ENCODE measurements at regions not wholly inside any gene's neighbourhood (a gene's known extent, or its start where the extent isn't known, plus 50 kb on each side); places are given as distances from the start of the nearest gene placed in this dataset.

DNA sequence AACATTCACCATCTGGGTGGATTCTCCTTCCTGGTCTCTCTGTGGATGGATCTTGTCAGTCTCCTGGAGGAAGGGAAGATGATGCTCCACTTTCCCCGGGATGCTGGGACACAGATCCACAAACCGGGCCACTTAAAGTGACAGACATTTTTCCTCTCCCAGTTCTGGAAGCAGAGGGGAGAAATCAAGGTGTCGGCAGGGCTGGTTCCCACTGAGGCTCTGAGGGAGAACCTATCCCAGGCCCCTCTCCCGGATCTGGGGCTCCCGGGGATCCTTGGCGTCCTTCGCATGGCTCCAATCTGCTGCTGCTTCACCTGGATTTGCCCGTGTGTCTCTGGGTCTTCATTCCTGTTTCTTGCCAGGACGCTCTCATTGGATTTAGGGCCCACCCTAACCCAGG is 263.1 kb upstream of the TNRC6C start:
- Histone ChIP-seq H3K4me1 (ENCODE audit: insufficient read depth) (no peaks in the 10 kb centered on the region), H3K4me3 (ENCODE audit: low read depth, low read length) (no peak overlapping the region), H3K27ac (ENCODE audit: low read depth) (no peak overlapping the region), H3K36me3 (ENCODE audit: insufficient read depth) (no peaks in the 10 kb centered on the region)
- no peak for DNase-seq (ENCODE audit: extremely low spot score)
- 90% methylated on average over 9 of the region's 9 CpGs for WGBS

- H3K4me3 ChIP-seq (ENCODE audit: low read depth, low read length): no peak overlapping the region
- no peaks in the 10 kb centered on the region for H3K4me1 ChIP-seq (ENCODE audit: insufficient read depth)
- WGBS: 24% methylated on average over 26 of the region's 26 CpGs
- H3K27ac ChIP-seq (ENCODE audit: low read depth): no peak overlapping the region
- DNase-seq (ENCODE audit: extremely low spot score): no peak
- no peaks in the 10 kb centered on the region for H3K36me3 ChIP-seq (ENCODE audit: insufficient read depth)
These were observed 262.3 kb upstream of the TNRC6C start for GRCh38 chr17:77696151-77696720.

DNA sequence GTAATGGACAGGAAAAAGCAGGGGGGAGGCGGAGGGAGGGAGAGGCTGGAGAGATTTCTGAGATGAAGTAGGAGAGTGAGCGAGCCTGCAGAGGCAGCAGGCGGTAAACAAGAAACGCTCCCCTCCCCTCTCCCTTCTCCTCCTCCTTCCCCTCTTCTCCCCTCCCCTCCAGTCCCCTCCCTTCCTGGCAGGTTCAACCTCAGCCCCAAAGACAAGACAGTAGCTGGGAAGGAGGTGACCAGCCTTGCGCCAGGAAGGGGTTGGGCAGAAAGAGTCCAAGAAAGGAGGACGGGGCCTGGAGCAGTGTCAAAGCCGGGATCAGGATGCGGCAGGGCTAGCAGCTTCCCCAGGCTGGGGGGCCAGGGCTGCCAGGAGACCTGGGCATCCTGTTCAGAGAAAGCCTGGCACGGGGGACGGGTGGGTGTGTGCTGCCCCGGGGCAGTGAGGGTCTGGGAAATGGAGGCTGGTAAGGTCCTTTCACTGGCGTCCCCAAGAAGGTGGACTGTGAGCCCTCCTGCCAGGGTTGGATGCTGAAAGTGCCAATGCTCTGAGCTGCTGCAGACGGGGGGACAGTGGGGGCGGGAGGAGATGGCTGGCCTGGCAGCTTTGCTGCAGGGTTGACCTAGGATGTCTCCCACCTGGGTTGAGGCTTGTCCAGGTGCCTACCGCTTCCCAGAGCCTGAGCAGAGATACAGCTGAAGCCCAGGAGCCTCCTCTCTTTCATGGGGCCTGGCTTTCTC is 261.6 kb upstream of the TNRC6C start:
- H3K4me1 ChIP-seq (ENCODE audit: insufficient read depth): no peaks in the 10 kb centered on the region
- no peak for DNase-seq (ENCODE audit: extremely low spot score)
- no peak overlapping the region for H3K27ac ChIP-seq (ENCODE audit: low read depth)
- 41% methylated on average over 15 of the region's 15 CpGs for WGBS
- H3K36me3 ChIP-seq (ENCODE audit: insufficient read depth): no peaks in the 10 kb centered on the region
- no peak overlapping the region for H3K4me3 ChIP-seq (ENCODE audit: low read depth, low read length)

DNA sequence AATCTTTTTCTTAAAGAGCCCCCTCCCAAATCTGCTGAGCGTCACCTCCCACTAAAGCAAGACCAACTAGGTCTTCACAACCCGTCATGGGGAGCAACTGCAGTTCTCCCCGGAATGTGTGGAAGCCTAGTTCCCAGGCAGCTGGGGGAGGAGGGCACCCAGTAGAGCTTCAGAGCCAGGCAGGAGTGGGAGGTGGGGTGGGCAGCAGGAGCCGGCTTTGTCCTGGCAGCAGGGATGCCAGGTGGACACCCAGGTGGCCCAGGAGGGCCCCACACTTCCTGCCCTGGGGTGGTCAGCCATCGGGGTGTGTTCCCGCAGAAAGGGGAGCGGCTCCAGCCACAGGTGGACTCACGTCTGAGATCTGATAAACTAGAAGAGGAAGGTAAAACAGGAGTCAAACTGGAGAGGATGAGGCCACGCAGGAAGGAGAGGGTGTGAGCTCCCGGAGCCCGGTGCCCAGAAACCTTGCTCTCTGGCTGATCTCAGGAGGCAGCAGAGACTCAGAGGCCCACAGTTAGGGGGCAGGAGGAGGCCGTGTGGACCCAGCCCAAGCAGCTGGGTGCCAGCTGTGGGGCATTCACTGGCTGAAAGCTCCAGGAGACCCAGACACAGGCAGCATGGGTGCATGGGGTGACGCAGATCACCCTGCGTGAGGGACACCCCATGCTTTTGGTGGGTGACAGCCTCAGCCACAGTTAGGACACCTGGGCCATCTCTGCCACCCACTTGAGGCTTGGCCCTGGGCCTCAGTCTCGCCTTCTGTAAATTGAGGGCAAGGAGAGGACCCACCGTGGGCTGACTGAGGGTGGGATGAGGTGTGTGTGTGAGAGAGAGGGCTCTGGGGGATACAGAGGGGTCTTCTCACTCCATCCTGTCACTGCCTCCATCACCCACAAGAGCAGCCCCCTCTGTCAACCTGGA is 260.8 kb upstream of the TNRC6C start:
- H3K4me3 ChIP-seq (ENCODE audit: low read depth, low read length): no peak overlapping the region
- DNase-seq (ENCODE audit: extremely low spot score): no peak
- H3K4me1 ChIP-seq (ENCODE audit: insufficient read depth): no peaks in the 10 kb centered on the region
- no peaks in the 10 kb centered on the region for H3K36me3 ChIP-seq (ENCODE audit: insufficient read depth)
- H3K27ac ChIP-seq (ENCODE audit: low read depth): no peak overlapping the region
- 83% methylated on average over 16 of the region's 16 CpGs for WGBS

- 88% methylated on average over 21 of the region's 21 CpGs for WGBS
- no peaks in the 10 kb centered on the region for H3K4me1 ChIP-seq (ENCODE audit: insufficient read depth)
- H3K4me3 ChIP-seq (ENCODE audit: low read depth, low read length): no peak overlapping the region
- H3K27ac ChIP-seq (ENCODE audit: low read depth): no peak overlapping the region
- no peak for DNase-seq (ENCODE audit: extremely low spot score)
- H3K36me3 ChIP-seq (ENCODE audit: insufficient read depth): no peaks in the 10 kb centered on the region
These were observed 259.4 kb upstream of the TNRC6C start for GRCh38 chr17:77698903-77699623.

DNA sequence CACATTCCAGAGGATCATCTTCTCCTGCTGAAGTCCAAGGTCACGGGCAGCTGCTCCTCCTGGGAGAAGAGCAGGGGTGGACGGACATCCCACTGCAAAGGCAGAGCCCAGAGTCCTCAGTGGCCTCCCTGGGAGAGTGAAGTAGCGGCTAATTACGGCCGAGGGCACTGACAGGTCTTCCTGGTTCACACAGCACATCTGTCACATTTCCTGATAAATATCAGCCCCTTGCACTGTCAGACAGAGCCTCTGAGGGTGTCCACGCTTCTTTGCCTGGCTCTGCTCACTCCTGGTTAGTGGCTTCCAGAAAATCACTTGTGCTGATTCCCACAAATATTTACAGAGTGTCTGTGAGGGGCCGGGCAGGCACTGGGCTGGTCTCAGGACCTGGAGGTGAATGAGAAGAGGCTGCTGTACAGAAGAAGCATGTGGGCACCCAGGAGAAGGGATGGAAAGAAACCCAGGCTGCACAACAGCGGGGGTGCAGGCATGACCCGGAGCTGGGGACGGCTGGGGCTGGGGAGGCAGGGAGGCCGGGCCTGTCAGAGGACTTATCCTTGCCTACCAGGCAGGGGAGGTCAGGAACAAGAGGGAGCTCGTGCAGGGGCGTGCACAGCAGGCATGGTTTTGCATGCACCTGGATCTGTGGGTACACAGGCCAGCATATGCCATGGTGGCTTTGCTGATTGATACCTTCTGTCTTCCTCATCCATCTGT is 258.2 kb upstream of the TNRC6C start:
- WGBS: 78% methylated on average over 13 of the region's 13 CpGs
- Histone ChIP-seq H3K27ac (ENCODE audit: low read depth) (no peak overlapping the region), H3K36me3 (ENCODE audit: insufficient read depth) (no peaks in the 10 kb centered on the region), H3K4me3 (ENCODE audit: low read depth, low read length) (no peak overlapping the region), H3K4me1 (ENCODE audit: insufficient read depth) (no peaks in the 10 kb centered on the region)
- DNase-seq (ENCODE audit: extremely low spot score): no peak

DNA sequence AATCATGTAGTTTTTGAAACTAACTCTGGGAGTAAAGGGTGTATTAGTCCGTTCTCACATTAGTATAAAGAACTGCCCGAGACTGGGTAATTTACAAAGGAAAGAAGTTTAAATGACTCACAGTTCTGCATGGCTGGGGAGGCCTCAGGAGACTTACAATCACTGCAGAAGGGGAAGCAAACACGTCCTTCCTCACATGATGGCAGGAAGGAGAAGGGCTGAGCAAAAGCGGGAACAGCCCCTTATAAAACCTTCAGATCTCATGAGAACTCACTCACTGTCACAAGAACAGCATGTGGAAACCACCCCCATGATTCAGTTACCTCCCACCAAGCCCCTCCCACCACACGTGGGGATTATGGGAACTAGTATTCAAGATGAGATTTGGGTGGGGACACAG is 256.5 kb upstream of the TNRC6C start:
- H3K4me1 ChIP-seq (ENCODE audit: insufficient read depth): no peaks in the 10 kb centered on the region
- DNase-seq (ENCODE audit: extremely low spot score): no peak
- H3K36me3 ChIP-seq (ENCODE audit: insufficient read depth): no peaks in the 10 kb centered on the region
- H3K27ac ChIP-seq (ENCODE audit: low read depth): no peak overlapping the region
- WGBS: 79% methylated on average over 5 of the region's 5 CpGs
- no peak overlapping the region for H3K4me3 ChIP-seq (ENCODE audit: low read depth, low read length)

DNA sequence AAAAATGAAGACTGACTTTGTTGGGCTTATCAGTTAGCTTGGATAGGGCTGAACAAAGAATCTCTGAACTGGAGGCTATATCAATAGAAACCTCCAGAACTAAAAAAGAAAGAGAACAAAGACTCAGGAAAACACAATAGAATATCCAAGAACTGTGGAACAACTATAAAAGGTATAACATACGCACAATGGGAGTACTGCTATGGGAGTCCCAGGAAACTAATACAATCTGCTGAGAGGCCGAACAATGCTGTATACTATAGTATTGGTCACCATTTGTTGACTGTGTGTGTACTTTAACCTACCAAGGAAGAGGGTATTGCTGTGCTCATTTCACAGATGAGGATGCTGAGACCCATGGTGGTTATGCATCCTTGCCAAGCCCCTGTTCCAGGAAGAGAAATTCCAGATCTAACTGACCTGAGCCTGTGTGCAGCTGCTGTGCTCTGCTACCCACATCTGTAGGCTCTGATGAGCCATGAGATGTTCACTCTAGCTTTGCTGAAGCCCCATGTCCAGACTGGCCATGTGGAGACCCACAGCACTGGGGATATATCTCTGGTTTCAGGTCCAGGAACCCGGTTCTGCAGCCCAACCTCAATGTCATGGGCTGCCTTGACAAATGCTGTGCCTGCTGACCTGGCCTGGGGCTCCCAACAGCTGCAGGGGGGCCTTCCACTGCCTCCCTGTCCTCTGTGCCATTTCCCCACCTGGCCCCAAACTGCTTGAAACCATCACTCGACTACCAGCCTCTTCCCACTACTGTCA is 254.3 kb upstream of the TNRC6C start:
- DNase-seq (ENCODE audit: extremely low spot score): no peak
- H3K4me1 ChIP-seq (ENCODE audit: insufficient read depth): no peaks in the 10 kb centered on the region
- H3K4me3 ChIP-seq (ENCODE audit: low read depth, low read length): no peak overlapping the region
- H3K36me3 ChIP-seq (ENCODE audit: insufficient read depth): no peaks in the 10 kb centered on the region
- no peak overlapping the region for H3K27ac ChIP-seq (ENCODE audit: low read depth)
- WGBS: 79% methylated on average over 4 of the region's 4 CpGs

DNA sequence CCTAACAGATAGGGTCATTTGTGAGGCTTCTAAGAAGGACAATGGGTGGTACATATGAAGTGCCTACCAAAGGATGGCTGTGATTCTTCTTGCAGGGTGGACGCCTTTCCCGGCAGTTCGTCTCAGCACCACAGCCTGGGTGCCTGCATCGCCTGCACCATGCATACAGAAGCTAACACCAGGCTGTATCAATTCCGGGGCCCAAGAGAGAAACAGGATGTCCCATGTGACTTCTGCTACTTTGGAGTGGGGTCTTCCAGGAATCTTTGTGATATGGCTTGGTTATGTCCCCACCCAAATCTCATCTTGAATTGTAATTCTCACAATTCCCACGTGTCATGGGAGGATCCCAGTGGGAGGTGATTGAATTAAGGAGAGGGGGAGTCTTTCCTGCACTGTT is 251.6 kb upstream of the TNRC6C start:
- Histone ChIP-seq H3K4me1 (ENCODE audit: insufficient read depth) (no peaks in the 10 kb centered on the region), H3K27ac (ENCODE audit: low read depth) (no peak overlapping the region), H3K4me3 (ENCODE audit: low read depth, low read length) (no peak overlapping the region), H3K36me3 (ENCODE audit: insufficient read depth) (no peaks in the 10 kb centered on the region)
- no peak for DNase-seq (ENCODE audit: extremely low spot score)
- whole genome bisulfite sequencing: 72% methylated on average over 6 of the region's 6 CpGs

GRCh38 chr17:77707546-77707945 is 251.0 kb upstream of the TNRC6C start:
- no peak for DNase-seq (ENCODE audit: extremely low spot score)
- H3K27ac ChIP-seq (ENCODE audit: low read depth): no peak overlapping the region
- WGBS: 94% methylated on average over 4 of the region's 4 CpGs

GRCh38 chr17:77708049-77708448 is 250.5 kb upstream of the TNRC6C start:
- Histone ChIP-seq H3K4me1 (ENCODE audit: insufficient read depth) (no peaks in the 10 kb centered on the region), H3K36me3 (ENCODE audit: insufficient read depth) (no peaks in the 10 kb centered on the region), H3K4me3 (ENCODE audit: low read depth, low read length) (no peak overlapping the region), H3K27ac (ENCODE audit: low read depth) (no peak overlapping the region)
- WGBS: 94% methylated on average over 4 of the region's 4 CpGs
- DNase-seq (ENCODE audit: extremely low spot score): no peak

More at GRCh38 chr17:77707546-77707945, 251.0 kb upstream of the TNRC6C start:
- Histone ChIP-seq H3K4me3 (ENCODE audit: low read depth, low read length) (no peak overlapping the region), H3K4me1 (ENCODE audit: insufficient read depth) (no peaks in the 10 kb centered on the region), H3K36me3 (ENCODE audit: insufficient read depth) (no peaks in the 10 kb centered on the region)

- Histone ChIP-seq H3K4me3 (ENCODE audit: low read depth, low read length) (no peak overlapping the region), H3K36me3 (ENCODE audit: insufficient read depth) (no peaks in the 10 kb centered on the region), H3K27ac (ENCODE audit: low read depth) (no peak overlapping the region), H3K4me1 (ENCODE audit: insufficient read depth) (no peaks in the 10 kb centered on the region)
- DNase-seq (ENCODE audit: extremely low spot score): no peak
- 85% methylated on average over 8 of the region's 8 CpGs for WGBS
These were observed 249.6 kb upstream of the TNRC6C start for GRCh38 chr17:77708936-77709335.
